ENCODE measurements at regions not wholly inside any gene's neighbourhood (a gene's known extent, or its start where the extent isn't known, plus 50 kb on each side); places are given as distances from the start of the nearest gene placed in this dataset.

DNA sequence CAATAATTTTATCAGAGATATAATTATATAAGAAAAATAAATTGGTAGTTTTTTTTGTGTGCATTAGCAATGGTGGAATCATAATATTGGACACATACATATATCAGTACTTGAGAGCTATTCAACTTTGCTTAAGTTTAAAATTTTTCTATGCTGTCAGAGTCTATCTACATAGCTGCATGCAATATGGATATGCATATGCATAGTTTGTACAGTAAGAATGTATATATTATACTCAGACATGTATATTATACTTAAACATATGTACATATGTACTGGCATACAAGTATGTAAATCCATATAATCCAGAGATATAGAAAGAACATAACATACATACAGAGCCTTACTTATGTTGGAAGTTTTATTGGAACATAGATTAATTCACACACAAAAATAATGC, 1043.2 kb downstream of the EFNB2 start:
- DNase-seq = no peak

DNA sequence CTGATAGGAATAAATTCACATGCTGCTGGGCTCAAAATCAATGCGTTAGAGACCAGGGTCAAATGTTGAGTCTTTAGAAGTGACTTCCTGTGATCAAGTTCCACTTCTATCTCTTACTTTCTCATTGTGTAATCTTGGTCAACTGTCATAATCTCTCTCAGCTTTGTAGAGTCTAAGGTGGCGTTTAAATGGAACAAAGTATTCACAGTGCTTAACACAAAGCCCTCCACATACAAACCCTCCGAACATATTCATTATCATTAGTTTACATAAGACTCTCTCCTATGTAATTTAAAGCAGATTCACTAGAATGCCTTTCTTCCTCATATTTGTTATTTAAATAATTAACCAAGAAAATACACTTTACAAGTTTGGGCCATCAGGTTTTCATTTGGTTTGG, 1044.1 kb downstream of the EFNB2 start:
- no peak for DNase-seq

DNA sequence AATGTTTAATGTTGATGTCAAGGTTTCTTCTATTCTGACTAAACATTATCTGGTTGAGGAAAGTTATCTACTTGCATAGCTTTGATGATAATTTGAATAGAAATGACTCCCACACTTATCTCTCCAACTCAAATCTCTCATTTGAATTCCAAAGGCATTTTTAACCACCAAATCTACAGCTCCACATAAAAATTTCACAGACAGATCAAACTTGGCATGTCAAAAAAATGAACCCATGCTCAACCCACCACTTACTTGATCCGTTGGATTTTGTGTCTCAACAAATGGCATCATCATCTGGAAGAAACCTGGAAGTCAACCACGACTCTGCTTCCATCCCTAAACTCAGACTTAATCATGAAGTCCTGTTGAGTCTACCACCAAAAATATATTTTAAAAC, 1050.4 kb downstream of the EFNB2 start:
- no peak for DNase-seq

DNA sequence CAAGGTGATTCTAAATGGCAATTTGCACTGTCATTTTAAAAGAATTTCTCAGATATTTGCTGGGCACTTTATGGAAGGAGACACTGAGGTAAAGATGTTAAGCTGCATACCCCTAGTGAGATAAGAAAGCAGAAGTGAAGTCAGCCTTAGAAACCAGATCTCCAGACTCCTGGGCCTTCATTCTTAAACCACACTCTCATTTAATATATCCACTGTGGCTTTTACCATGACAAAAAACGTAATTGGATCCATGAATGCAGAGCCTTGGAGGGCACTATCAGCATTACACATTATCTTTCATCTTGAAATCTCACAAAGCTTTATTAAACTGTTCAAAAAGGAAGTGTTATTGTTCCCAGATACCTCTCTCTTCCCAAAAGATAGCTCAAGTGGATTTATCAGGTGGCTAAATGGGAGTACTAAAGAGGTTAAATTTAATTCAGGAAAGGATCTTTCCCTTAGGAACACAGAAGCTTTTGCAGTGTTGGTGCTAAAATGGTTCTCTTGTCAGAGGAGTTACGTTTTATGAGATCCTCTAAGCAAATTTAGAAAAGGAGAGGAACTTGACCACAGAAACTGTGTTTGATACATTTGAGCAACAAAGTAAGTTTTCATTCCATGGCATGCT, 1060.4 kb downstream of the EFNB2 start:
- DNase-seq = no peak

DNA sequence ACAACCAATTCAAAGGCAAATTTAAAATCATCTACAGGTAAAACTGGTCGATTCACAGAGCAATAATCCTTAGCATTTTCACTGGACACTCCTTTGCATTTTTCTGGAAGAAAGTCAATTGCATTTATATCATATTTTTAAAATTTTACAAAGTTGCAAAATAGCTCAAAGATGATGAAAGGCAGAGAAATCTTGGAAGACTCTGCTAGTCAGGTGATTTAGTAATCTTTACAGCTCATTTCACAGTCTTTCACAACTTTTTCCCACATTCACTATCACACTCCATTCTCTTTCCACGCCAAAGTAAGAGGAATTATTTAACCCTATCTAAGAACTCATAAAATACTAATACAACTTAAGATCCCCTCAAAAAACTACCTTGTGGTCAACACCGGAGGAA, 1063.8 kb downstream of the EFNB2 start:
- no peak for DNase-seq

DNA sequence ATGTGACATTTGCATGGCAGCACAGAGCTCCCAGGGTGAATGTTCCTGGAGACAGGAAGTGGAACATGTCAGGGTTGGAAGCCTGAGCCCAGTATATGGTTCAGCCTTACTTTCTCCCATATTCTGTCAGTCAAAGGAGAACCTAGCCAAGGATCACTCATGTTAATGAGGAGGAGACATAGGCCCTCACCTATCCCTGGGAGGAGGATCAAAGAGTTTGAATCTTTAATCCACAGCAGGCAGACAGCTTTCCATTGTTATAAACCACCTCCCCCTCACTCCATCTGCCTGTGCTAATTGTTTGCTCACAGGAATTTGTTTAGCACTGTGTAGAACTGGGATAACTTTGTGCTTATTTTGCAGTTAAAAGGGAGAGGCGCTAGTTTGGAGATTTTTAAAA, 1069.1 kb downstream of the EFNB2 start:
- DNase-seq = no peak

DNA sequence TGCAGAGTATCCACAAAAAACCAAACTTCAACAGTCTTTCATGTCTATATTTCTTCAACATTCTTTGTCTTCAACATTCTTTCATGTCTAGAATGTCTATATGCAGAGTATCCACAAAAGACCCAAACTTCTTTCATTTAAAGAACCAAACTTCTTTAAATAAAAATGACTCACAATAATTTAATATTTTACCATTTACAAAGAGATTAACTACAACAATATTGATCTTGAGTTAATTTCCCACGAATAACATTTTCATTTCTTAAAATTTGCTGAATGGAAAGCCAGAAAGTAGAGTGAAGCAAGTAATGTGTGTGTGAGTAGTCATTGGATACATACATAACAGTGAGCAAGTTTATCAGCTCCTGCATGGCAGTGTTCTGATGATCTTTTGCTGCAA, 1069.7 kb downstream of the EFNB2 start, which contains the start of gene DAOA:
Gene DAOA (plus strand): TSS at position 301 of the 400 bp plus-strand sequence.
- DNase-seq = no peak

DNA sequence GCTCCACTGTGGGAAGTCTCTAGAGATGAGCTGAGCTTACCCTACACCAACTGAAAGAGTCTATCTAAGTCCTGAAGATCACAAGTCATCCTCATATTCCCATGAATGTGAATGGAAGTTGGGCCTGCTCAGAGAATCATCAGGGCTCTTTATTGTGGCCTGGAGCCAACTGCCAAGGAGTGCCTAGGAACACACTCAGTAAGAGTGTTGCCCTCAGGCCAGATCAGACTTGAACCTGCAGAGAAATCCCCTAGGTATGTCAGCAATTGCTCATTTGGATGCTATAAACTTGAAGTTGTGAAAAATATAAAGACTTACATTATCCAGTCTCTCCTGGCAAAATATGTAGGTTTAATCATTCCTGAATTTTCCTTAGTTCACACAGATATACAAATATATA, 1070.2 kb downstream of the EFNB2 start:
- no peak for DNase-seq

DNA sequence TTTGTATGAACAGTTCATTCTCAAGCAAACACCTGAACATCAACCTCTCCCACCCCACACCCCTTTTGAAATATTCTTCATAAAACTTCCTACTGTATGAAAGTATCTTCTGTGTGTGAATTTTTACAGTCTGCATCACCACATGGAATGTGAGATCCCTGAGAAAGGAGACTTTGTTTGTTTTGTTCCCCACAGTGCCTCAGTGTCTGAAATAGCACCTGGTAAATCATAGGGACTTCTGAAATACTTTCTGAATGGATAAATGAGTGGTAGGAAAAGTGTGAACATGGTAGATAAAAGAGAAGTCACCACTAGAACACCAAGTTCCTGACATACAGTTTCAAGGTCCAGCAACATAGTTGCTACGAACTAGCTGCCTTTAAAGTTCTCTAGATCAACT, 1071.2 kb downstream of the EFNB2 start:
- no peak for DNase-seq

DNA sequence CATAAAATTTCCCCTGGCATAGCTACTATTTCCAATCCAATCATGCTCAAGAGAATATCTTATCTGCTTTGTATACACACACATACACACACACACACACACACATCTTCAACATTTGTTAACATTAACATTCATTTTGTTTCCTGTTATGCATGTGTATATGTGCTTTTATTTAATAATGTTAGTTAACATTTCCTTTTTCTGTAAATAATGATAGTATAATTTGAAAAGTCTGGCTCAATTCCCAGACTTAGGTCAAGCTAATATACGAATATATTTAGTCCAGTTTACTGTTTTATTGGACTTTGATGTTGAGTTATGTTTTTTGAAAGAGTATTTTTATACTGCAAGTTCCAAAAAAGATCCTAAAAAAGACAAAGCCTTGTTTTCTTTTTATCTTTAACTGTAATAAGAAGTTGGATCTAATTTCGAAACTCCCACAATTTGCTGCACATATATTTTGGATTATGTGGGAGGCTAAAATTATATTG, 1072.4 kb downstream of the EFNB2 start:
- DNase-seq = no peak

DNA sequence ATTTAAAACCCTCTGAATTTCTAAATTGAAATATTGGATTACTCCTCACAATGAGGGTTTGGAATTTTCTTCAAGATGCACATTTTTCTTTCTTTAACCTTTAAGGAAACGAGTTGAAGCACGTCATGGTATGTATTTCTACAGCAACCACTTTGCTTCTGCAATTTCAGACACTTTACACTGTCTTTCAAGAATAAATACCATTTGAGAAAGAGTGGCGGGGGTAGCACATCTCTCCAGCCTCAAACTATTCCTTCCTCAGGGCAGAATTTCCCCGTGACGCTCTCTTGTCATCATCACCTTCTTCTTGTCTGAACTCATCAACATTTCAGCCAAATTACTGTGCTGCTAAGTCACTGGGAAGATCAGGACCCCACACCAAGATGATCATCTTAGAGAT, 1073.4 kb downstream of the EFNB2 start:
- DNase-seq = no peak

DNA sequence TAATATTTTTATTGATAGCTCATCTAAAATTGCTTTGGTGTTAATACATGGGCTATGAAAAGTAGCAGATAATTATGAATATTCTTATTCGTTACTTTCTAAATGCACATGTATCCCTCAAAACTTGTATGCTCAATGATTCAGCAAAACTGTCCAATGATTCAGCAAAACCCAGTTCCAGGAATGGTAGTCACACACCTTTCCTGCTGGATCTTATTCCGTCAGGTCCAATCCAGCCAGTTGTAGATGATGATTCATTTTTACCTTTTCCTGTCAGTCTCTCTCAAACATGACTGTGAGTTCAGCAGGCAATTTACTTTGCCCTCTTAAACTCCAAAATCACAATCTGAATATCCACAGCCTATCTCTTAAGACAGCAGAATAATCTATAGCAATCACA, 1082.6 kb downstream of the EFNB2 start:
- no peak for DNase-seq

DNA sequence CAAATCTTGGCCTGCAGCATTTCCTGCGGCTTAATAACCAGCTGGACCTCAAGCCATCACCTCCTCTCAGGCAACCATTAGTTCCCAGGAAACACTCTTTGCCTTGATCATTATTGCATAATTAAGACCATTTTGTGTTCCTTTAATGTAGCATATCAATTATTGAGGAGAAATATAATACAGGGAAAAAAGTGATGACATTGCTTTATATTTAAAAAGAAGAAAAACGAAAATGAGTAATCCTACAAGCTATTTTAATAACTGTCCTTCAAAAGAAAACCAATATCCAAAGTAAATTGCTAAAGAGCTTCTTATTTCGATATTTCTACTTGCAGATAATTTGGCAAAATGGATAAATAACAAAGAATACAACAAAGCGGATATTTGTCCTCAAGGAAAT, 1084.7 kb downstream of the EFNB2 start:
- DNase-seq = no peak

DNA sequence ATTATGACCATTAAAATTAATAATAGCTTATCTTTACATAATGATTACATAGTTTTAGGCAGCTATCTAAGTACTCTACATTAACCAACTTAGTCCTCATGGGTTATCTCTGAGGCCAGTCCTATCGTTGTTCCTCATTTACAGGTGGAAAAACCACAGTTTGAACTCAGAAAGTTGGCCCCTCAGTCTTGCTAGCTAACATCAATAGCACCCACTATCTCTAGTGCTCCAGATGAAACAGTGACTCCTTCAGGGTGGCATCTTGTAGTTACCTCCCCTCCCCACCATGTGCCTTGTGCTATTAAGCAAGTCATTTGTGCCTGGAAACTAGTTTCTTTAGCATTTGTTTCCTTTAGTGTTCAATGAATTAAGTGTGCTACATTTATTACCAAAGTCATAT, 1086.7 kb downstream of the EFNB2 start:
- DNase-seq = no peak

DNA sequence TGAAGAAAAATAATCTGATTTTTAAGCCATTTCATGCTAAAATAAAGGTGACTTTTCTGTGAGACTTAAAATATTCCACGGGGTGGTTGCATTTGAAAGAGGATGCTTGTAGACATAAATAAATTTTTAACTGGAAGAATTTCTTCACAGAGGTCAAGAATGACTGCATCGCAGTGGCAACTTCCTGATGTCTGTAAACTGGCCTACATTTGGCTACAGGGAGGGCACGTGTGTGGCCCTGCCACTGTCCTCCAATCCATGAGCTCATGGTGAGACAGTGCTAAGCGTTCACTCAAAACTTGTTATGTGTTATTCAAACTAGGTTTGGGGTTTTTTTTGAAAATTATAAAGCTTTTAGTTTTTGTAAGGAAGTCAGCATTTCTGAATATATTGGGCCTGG, 1089.3 kb downstream of the EFNB2 start:
- DNase-seq = no peak

DNA sequence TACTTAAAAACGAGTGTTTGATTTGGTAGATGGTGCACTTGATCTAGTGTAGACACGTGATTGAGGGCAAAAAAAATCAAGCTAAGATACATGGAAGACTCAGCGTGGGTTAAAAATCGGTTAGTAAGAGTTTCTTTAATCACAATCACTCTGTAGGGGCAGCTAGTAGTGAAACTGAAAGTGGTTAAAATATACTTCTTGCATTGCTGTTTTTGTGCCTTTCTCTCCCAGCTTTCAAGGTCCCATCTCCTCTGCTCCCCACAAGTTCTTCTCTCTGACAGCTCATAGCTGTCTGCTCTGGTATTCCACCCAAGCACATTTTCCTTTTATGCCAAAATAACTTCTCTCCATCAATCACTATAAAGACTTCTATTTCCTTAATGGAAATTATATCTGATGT, 1089.7 kb downstream of the EFNB2 start:
- no peak for DNase-seq

DNA sequence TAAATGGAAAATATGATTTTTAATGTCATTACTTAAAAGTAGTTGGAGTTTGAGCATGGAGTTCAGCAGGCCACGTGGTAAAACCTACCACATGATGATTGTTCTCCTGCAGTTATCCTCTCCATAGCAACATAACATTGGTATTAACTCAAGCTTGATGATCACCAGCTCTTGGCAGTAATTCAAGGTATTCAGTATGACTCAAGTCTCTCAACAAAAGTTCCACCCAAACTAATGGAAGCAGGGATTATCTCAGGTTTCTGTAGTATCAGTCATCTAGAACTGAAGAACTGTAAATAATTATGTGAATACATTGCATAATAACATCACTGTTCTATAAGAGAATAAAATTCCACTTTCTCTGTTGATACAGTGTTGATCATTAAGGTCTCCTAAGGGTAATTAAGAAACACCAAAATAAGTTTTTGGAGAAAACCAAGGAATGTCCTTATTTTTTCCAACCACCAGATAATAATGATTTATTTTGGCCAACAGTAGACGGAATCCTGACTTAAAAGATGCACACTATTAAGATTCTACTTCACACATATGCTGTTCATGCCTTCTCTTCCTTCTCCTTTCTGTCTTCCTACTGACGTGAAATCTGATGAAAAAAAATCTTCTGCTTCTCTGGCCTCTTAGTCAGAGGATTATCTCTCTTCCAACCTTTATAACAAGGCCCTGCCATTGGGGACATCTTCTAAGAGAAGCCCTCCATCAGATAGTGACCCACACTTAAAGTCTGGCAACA, 1092.3 kb downstream of the EFNB2 start:
- no peak for DNase-seq

DNA sequence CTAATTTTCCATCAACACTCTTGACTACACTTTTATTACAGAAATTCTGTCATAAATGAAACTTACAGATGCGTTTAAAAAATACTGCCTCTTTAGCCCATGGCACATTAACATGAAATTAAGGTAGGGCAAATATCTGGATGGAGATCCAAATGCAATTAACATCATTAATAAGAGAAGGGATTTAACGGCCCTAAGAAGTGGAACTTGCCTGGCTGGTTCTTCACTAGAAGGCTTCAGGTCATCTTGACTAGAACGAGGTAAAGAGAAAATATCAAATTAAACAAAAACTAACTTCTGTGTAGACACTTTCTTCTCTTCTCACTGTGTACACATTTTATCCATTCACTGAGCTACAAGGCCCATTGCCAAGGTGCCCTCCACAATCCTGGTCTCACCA, 1093.4 kb downstream of the EFNB2 start:
- no peak for DNase-seq

DNA sequence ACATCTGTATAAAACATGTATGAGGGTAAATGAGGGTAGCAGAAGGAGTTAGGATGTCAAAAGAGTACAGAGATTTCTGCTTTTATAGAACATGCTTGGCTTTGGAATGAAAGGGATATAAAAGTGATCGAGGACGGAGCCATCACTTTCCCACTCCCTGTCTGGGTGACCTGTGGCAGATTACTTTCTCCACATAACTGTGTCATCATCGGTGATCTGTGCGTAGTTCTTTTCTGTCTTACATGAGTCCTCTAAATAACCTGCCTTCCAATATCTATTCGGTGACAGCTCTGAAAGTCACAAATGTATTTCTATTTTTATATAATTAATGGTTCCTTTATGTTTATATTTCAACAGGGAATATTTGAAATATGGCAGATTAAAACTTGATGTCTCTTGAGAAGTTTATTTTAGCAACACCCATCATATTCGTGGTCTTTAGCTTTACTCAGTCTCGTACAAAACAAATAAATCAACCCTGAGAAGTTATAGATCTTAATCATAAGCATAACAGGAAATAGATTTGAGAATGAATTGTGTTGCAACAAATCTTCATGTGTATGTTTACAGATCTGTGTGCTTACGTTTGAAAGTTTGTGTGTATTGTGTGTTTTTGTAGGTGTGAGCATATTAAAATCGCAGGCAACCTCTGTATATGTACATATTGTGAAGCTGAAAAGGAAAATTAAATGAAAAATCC, 1094.3 kb downstream of the EFNB2 start:
- DNase-seq = no peak

DNA sequence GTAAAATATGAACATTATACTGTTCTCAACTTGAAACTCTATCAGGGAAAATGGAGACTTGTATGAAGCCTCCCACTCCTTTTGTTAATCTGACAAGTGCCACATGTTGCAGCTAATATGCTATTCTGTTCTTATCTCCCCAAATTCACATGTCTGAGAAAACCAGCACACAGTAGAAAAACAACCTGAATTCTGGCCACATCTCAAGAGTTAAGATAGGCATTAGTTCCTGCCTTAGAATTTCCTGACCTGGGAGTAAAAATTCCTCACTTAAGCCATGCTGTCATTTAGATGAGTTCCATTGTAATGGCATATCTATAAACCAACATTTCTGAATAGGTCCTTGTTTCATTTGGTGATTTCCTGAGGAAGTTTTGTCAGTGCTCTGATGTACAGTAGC, 1098.5 kb downstream of the EFNB2 start:
- DNase-seq = no peak

DNA sequence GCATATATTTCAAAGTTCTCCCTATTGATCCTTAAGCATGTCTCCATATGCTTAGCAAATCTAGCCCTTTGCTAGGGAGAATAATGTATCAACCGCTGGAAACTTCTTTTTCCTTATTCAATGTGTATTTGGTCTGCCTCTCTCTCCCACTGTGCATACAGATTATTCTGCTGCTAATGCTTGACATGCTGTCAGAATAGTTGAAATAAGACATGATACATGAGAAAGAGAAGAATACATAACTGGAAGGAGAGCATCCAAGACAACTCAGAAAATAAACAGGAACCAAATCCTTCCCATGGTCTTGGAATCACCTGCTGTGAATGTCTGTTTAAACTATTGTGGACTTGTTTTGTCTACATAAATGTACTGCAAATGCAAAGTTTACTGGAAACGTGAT, 1103.0 kb downstream of the EFNB2 start:
- DNase-seq = no peak

DNA sequence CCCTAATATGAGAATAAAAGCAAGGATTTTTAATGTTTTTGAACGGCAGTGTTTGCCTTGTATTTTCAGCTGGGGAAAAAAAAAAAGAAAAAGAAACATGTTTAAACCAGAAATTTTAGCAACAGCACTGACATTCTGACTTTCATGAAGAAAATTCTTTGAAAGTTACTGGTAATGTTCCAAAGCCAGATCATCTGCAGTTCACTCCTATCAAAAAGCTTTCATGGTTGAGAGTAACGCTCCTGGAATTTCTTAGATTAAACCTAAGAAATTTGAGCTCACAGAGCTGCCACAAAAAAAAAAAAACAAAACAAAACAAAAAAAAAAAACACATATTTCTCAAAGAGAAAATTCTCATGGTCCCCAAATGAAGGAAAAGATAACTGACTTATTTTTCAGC, 1106.7 kb downstream of the EFNB2 start:
- DNase-seq = no peak

DNA sequence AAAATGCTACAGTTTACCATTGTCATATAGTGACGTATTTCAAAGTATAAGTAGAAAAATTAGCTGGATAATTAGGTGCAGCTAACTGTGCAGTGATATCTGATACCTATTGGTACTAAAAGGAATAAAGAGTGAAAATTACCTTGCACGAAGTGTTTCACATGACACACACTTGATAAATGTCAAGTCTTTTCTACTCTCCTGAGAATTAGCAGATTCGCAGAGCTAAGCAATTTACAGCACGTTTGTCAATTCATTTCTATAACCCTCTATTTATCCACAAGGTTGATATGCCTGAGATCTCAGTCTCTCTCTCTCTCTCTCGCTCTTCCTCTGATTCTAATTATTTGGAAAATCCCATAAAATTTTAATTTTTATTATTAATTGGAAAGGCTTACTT, 1109.0 kb downstream of the EFNB2 start:
- DNase-seq = no peak

DNA sequence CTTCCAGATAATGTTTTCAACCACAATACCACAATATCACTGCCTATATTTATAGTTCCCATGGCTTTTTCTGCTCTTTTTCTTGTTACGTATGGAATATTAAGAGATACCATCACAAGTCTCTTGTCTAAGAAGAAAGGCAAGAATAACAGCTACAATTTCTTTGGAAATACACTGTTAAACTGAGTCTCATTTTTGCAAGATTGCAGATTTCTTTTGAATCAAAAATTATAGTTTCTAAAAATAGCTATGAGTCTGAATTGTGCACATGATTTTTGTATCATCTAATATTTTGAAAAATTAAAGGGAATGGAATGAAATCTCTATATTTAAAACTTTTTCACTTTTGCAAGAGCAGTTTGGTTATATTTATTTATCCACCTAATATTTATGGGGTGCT, 1120.8 kb downstream of the EFNB2 start:
- DNase-seq = no peak
